SK-N-MC (cell line): ENCODE measurements at regions not wholly inside any gene's neighbourhood (a gene's known extent, or its start where the extent isn't known, plus 50 kb on each side); places are given as distances from the start of the nearest gene placed in this dataset.

Experiments used
- EZH2 ChIP-seq: fragments of 200-600 bp; sonication (generic); IDR thresholded peaks from one replicate; pipeline ENCODE4 v1.6.1; 2017; ENCODE audit warnings: antibody characterized with exemption
- POLR2AphosphoS5 ChIP-seq: IDR thresholded peaks from 2 replicates; pipeline ENCODE4 v1.6.1; 2012; ENCODE audit warnings: mild to moderate bottlenecking, low read depth, low read length, borderline replicate concordance

- TF ChIP-seq POLR2AphosphoS5 (no peak), EZH2 (no peak)
These were observed 176.7 kb downstream of the KLHL28 start for GRCh38 chr14:44785096-44785495.
